GM19438 (cell line): ENCODE measurements at regions not wholly inside any gene's neighbourhood (a gene's known extent, or its start where the extent isn't known, plus 50 kb on each side); places are given as distances from the start of the nearest gene placed in this dataset.
A peak's percentile ranks its signal among the peaks of the same experiment; 100 is the strongest.
"Not testable (repeated sequence)": the region's sequence is repeated elsewhere in the genome, so short reads cannot be mapped to it uniquely, and the experiment has no call there.

Experiments used
- ATAC-seq: cut with Tn5 transposase; IDR thresholded peaks from one replicate; pipeline ENCODE4 v1.9.1; 2021; ENCODE audit warnings: low read depth; ENCODE audit not compliant: unreplicated experiment

DNA sequence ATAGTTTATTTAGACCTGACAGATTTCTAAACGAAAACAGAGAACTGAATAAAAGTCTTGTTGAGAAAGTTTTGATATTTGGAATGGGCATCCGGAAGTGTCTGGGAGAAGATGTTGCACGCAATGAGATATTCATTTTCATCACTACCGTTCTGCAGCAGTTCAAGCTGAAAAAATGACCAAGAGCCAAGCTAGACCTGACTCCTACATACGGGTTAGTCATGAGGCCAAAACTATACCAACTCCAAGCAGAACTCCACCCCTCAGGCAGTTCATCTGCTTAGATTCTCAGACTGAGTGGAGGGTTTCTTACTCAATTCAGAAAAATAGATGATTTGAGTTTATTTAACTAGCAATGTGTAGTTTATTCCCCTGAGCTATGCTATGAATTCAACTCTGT lies 95.4 kb upstream of the ANXA1 start:
- no peak for ATAC-seq

DNA sequence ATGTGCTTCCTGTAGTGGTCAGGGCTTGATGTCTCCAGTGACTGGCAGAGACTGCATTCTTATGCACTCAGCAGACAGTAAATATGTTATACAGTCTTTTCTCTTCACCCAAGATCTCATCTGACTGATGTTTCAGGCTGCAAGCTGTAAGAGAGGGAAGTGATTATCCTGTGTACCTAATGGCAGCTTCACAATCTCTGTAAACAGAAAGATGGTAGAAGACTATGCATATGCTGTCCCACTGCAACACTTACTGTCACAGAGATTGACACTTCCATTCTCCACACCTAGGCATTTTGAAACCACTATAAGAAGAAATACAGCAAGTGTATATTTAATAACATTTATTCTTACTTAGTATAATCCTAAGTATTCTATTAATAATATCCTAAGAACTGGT lies 97.6 kb upstream of the ANXA1 start:
- ATAC-seq: no peak

- ATAC-seq: no peak
These were observed 98.1 kb upstream of the ANXA1 start for GRCh38 chr9:73053543-73053942.

GRCh38 chr9:73050887-73051550 lies 98.2 kb upstream of the ALDH1A1 start:
- ATAC-seq: no peak

- no peak for ATAC-seq
These were observed 97.4 kb upstream of the ALDH1A1 start for GRCh38 chr9:73050065-73050816.

- ATAC-seq: no peak
These were observed 96.4 kb upstream of the ALDH1A1 start for GRCh38 chr9:73049280-73049679.

GRCh38 chr9:73046769-73047168 lies 93.9 kb upstream of the ALDH1A1 start:
- ATAC-seq: no peak

DNA sequence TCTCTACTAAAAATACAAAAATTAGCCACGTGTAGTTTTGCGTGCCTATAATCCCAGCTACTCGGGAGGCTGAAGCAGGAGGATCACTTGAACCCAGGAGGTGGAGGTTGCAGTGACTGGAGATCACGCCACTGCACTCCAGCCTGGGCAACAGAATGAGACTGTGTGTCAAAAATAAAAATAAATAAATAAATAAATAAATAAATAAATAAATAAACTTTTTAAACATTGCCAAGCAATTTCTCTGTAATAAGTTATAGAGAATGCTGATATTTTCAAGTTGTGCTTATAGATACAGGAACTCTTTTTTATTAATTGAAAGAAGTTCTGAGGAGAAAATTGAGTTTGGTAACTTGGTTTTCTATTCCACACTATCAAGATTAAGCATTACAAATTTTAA lies 91.9 kb upstream of the ALDH1A1 start:
- ATAC-seq: not testable (repeated sequence)

DNA sequence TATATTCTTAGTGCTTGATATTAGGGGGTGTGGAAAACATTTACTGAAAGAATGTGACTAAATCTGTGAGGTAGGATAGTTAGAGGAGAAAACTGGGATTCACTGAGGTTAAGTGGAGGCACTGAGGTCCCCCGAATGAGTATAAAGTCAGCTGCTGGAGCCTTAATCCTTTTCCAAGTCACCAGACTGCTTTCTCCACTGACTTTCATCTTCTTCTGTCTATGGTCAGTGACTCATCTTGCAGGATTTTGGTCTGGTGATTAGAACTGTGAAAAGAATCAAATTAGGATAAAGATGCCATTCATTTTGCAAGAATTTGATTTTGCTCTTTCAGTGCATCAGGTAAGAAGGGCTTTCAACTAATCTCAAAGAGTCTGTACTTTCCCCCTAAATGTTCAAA lies 89.3 kb upstream of the ALDH1A1 start:
- no peak for ATAC-seq

- ATAC-seq: no peak
These were observed 86.7 kb upstream of the ALDH1A1 start for GRCh38 chr9:73039271-73040263.

- ATAC-seq: no peak
These were observed 85.8 kb upstream of the ALDH1A1 start for GRCh38 chr9:73038613-73039012.

DNA sequence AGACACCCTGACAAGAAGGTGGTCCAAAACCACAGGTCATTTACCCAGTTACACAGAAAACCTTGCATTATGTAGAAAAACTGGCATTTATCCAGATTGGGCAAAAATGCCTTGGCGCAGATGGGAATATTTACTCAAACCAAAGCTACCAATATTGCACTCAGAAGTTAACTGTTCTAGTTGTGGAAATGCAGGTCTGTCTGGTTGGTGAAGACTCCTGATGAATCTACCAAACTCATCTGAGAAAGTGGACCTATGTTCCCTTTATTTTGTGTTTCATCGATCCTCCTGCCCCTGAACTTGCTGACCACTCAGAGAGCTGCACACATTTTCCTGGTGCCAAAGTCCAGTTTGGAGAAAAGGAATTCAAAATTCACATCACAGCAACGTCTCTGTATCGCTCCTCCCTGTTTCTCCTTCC lies 85.2 kb upstream of the ALDH1A1 start:
- ATAC-seq: no peak

DNA sequence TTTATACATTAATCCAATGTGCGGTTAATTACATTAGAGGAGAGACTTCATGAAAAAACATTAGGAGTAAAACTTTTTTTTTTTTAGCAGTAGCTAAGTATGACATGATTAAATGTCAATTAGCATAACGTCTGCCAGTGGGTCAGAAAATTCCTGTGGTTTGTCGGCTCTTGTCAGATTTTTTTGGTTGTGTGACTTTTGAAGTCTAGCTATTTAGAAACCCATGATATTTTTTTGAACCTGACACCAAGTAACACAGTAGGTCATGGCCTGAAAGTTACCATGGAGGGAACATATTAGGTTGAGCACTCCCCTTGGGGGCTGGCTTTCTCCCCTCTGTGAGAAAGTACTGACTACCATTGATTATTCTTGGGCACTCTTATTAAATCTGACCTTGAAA lies 84.8 kb upstream of the ALDH1A1 start:
- ATAC-seq: no peak

- no peak for ATAC-seq
These were observed 82.1 kb upstream of the ALDH1A1 start for GRCh38 chr9:73034962-73035361.

- ATAC-seq: no peak
These were observed 78.5 kb upstream of the ALDH1A1 start for GRCh38 chr9:73031350-73031749.

- no peak for ATAC-seq
These were observed 77.6 kb upstream of the ALDH1A1 start for GRCh38 chr9:73030370-73031030.

DNA sequence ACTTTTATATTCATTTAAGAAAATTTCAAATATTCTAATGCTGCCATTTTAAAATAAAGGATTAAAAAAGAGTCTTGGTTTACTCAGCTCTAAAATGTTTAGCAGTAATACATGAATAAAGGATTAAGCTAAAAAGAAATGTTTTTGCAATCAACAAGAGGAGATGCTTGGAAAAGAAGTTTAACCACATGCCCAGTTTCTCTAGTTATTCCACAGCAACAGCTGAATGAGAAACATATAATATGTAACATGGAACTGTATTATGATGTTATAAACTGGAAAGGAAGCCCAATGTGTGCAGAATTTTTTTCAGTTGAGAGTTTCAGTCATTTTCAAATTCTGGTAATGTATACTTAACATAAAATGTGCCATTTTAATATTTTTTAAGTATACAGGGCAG lies 76.5 kb upstream of the ALDH1A1 start:
- no peak for ATAC-seq

- no peak for ATAC-seq
These were observed 73.5 kb upstream of the ALDH1A1 start for GRCh38 chr9:73026375-73026774.

GRCh38 chr9:73024601-73025034 lies 71.8 kb upstream of the ALDH1A1 start:
- ATAC-seq: no peak

DNA sequence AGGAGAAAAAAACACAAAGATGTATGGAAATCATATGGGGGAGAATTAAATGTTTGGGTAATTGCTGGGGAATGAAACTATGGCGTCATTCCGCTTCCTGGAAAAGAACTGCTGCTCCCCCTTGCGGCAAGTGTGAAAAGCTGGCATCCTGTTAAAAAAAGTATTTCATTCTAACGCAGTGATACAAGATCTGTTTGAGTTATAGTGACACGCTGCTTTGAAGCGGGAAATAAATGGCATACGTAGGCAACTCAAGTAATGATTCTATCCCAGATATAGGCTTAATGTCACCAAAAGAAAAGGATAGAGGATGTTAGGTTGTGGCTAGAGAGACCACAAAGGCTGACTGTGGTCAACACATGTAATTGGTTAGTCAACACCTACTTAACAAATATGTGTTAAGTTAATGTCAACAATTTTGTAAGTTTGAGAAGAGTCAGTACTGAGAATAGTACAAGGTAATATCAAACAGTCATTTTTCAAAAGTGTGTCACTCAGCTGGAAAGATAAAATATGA lies 70.2 kb upstream of the ALDH1A1 start:
- peak; percentile 62 for ATAC-seq
